Vagina (tissue), 2 donors: ENCODE measurements at regions not wholly inside any gene's neighbourhood (a gene's known extent, or its start where the extent isn't known, plus 50 kb on each side); places are given as distances from the start of the nearest gene placed in this dataset.
"Not testable (repeated sequence)": the region's sequence is repeated elsewhere in the genome, so short reads cannot be mapped to it uniquely, and the experiment has no call there.

Source experiments
- CTCF ChIP-seq, 3 experiments: fragments of 450-650 bp in 2 of 3; fragments of 200-600 bp in 1 of 3; sonication (generic) in 1 of 3; IDR thresholded peaks; one replicate each; pipeline ENCODE4 v1.5.1; 2017 to 2019; ENCODE audit warnings: antibody characterized with exemption in 3 of 3, mild to moderate bottlenecking in 2 of 3, moderate library complexity in 2 of 3
- POLR2A ChIP-seq, 2 donors: fragments of 450-650 bp; IDR thresholded peaks; one replicate each; pipeline ENCODE4 v1.6.1; 2017; ENCODE audit warnings: antibody characterized with exemption in 2 of 2, mild to moderate bottlenecking in 2 of 2, moderate library complexity in 2 of 2

- TF ChIP-seq CTCF, POLR2A (IDR thresholded peaks at IDR 0.05): not testable (repeated sequence)
Observed at GRCh38 chr3:106360901-106361300, 492.1 kb upstream of the CBLB start.
